Endothelial cell of umbilical vein (primary cell): ENCODE measurements at regions not wholly inside any gene's neighbourhood (a gene's known extent, or its start where the extent isn't known, plus 50 kb on each side); places are given as distances from the start of the nearest gene placed in this dataset.

ENCODE experiments used
- BruUV-seq: library from RNA; stranded (reverse); fragments of 400-500 nt; replicated peaks from 2 replicates; lab custom pipeline; 2021; lab: Mats Ljungman, UMichigan
- CTCF ChIA-PET: fragments of 300-600, 350-600 bp; sonication (Branson Sonifier 250); formaldehyde crosslinking; loops from one replicate; lab custom pipeline; 2021; ENCODE audit warnings: antibody characterized with exemption, inconsistent platforms; lab: Charles Lee
- POLR2A ChIA-PET: fragments of 300-600, 350-600 bp; sonication (Branson Sonifier 250); formaldehyde crosslinking; loops from one replicate; lab custom pipeline; 2021; ENCODE audit warnings: antibody characterized with exemption, inconsistent platforms; lab: Charles Lee
- DNase-seq: peaks from one replicate; pipeline ENCODE4 v3.0.0-alpha.2; 2011; ENCODE audit warnings: low read depth, low spot score
- FAIRE-seq: peaks from 2 replicates; lab custom pipeline; 2011; peaks lifted over from hg19 to GRCh38; lab: Jason Lieb, UNC
- H2AFZ ChIP-seq: 2 replicates; pipeline ENCODE4 v1.6.0; 2012; ENCODE audit warnings: low read depth, low read length, control low read depth, inconsistent platforms
- H3K27ac ChIP-seq: 2 replicates; pipeline ENCODE4 v1.5.1; 2011; ENCODE audit warnings: low read depth, mild to moderate bottlenecking, control low read depth, low read length, moderate library complexity; ENCODE audit not compliant: insufficient read depth
- H3K27me3 ChIP-seq, 2 experiments: 2 replicates each; pipeline versions ENCODE4 v1.6.0 to v1.6.1; 2011; ENCODE audit warnings: low read length in 2 of 2, mixed read lengths in 1 of 2; ENCODE audit not compliant: control insufficient read depth in 2 of 2, insufficient read depth in 2 of 2
- H3K36me3 ChIP-seq, 2 experiments: 2 replicates in 1 of 2; 3 replicates in 1 of 2; pipeline ENCODE4 v1.5.1; 2011; ENCODE audit warnings: low read length in 2 of 2, mild to moderate bottlenecking in 1 of 2, moderate library complexity in 1 of 2; ENCODE audit not compliant: control insufficient read depth in 2 of 2, insufficient read depth in 2 of 2; ENCODE audit errors: extremely low read depth in 1 of 2
- H3K4me1 ChIP-seq: 3 replicates; pipeline ENCODE4 v1.5.1; 2011; ENCODE audit warnings: mild to moderate bottlenecking, low read length; ENCODE audit not compliant: control insufficient read depth, insufficient read depth; ENCODE audit errors: extremely low read depth
- H3K4me2 ChIP-seq: 2 replicates; pipeline ENCODE4 v1.6.1; 2011; ENCODE audit warnings: low read length, control low read depth, mixed read lengths; ENCODE audit not compliant: insufficient read depth
- H3K4me3 ChIP-seq, 3 experiments: fragments of 200-600 bp in 1 of 3; sonication (generic), shearing (Covaris generic) in 1 of 3; replicated peaks in 1 of 3; 2 replicates each; pipeline ENCODE4 v1.5.1; 2011 to 2016; ENCODE audit warnings: control low read depth in 3 of 3, low read length in 3 of 3, mild to moderate bottlenecking in 2 of 3, inconsistent platforms in 1 of 3, low read depth in 1 of 3, moderate library complexity in 1 of 3; ENCODE audit not compliant: insufficient read depth in 1 of 3
- H3K79me2 ChIP-seq: 2 replicates; pipeline ENCODE4 v1.6.0; 2012; ENCODE audit warnings: low read length, inconsistent platforms; ENCODE audit not compliant: control insufficient read depth, insufficient read depth
- H3K9ac ChIP-seq: replicated peaks from 2 replicates; pipeline ENCODE3; 2011; ENCODE audit warnings: low read length, control low read depth; ENCODE audit not compliant: insufficient read depth; ENCODE audit errors: extremely low read depth
- H3K9me1 ChIP-seq: replicated peaks from 3 replicates; pipeline ENCODE4 v1.6.0; 2011; ENCODE audit warnings: mild to moderate bottlenecking, low read length; ENCODE audit not compliant: control insufficient read depth, insufficient read depth; ENCODE audit errors: extremely low read depth
- H3K9me3 ChIP-seq: replicated peaks from 2 replicates; pipeline ENCODE4 v1.5.1; 2012; ENCODE audit warnings: low read length, inconsistent platforms; ENCODE audit not compliant: control insufficient read depth, insufficient read depth
- H4K20me1 ChIP-seq: replicated peaks from 2 replicates; pipeline ENCODE3; 2011; ENCODE audit warnings: mild to moderate bottlenecking, low read length; ENCODE audit not compliant: control insufficient read depth, insufficient read depth; ENCODE audit errors: extremely low read depth
- EZH2 ChIP-seq: IDR thresholded peaks from 2 replicates; pipeline ENCODE4 v1.6.1; 2012; ENCODE audit warnings: borderline replicate concordance, low read depth, mild to moderate bottlenecking, moderate library complexity, low read length, inconsistent platforms; ENCODE audit not compliant: severe bottlenecking
- FOS ChIP-seq: IDR thresholded peaks from 2 replicates; pipeline ENCODE4 v1.6.1; 2011; ENCODE audit warnings: mild to moderate bottlenecking, low read length, moderate library complexity, borderline replicate concordance; ENCODE audit not compliant: insufficient read depth
- GATA2 ChIP-seq: IDR thresholded peaks from 2 replicates; pipeline ENCODE4 v1.7.0; 2011; ENCODE audit warnings: low read depth, mild to moderate bottlenecking, moderate library complexity, mixed read lengths, low read length; ENCODE audit not compliant: insufficient read length, insufficient read depth
- JUN ChIP-seq: IDR thresholded peaks from 2 replicates; pipeline ENCODE4 v1.6.1; 2011; ENCODE audit warnings: borderline replicate concordance, low read depth; ENCODE audit not compliant: insufficient read length, insufficient read depth
- MYC ChIP-seq: IDR thresholded peaks from one replicate; pipeline ENCODE4 v1.6.1; 2011; ENCODE audit warnings: mild to moderate bottlenecking, low read depth, low read length
- POLR2A ChIP-seq: IDR thresholded peaks from 2 replicates; pipeline ENCODE4 v1.6.1; 2012; ENCODE audit warnings: low read depth, mild to moderate bottlenecking, control low read depth, low read length
- POLR2AphosphoS5 ChIP-seq: IDR thresholded peaks from 2 replicates; pipeline ENCODE4 v1.6.1; 2012; ENCODE audit warnings: low read depth, mild to moderate bottlenecking, control low read depth, low read length, moderate library complexity; ENCODE audit not compliant: insufficient read depth
- dilution Hi-C: fragments of 300-500 bp; cut with MboI; formaldehyde crosslinking; loops from one replicate; pipeline ENCODE4 v1.15.0; 2019; ENCODE audit warnings: low sequenced_read_pairs; ENCODE audit not compliant: extremely low pct_ligation_motif_present
- intact Hi-C: fragments of 100-400 bp; cut with micrococcal nuclease; formaldehyde crosslinking; loops from one replicate; pipeline ENCODE4 v1.10.0; 2022
- TF ChIP-seq, protein P1 (sequence below): IDR thresholded peaks from 2 replicates; pipeline ENCODE4 v1.6.1; 2011; ENCODE audit not compliant: insufficient read depth, insufficient read length
- TF ChIP-seq, protein P2 (sequence below), 2 donors: IDR thresholded peaks; 1 replicate in 1 of 2; 2 replicates in 1 of 2; pipeline ENCODE4 v1.5.1; 2011; ENCODE audit warnings: low read length in 2 of 2, mild to moderate bottlenecking in 2 of 2, moderate library complexity in 2 of 2, control low read depth in 1 of 2, inconsistent platforms in 1 of 2, low read depth in 1 of 2; ENCODE audit not compliant: insufficient read depth in 1 of 2; ENCODE audit errors: extremely low read depth in 1 of 2

DNA sequence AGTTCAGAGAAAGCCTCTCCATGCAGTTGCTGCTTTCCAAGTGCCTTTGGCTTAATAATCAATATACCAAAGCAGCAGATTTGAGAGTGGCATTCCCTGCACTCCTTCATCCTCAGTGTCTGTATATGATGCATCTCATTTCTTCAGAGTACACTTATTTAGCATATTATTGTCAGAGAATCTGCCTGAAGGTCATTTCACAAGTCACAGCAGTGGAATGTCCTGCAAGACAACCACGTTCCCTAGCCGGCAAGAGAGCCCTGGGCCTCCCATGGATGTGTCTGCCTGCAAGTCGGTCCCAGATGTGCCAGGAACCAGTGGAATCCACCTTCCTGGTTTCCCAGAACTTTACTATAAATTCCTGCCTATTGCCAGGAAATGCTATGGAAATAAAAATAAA lies 289.4 kb upstream of the IGFBP3 start:
- CTCF ChIA-PET: interaction anchor here (0.7 kb wide), 1 partner anchor 10 kb away, joined by 3 read pairs; no protein-coding TSS in a partner anchor
- dilution Hi-C loops (no loop called here), intact Hi-C loops (no loop called here)
- H3K4me1 ChIP-seq: no peaks in the 10 kb centered on the region
- no peaks in the 10 kb centered on the region for H4K20me1 ChIP-seq
- no TSS peak for BruUV-seq
- H3K36me3 ChIP-seq: no peaks in the 10 kb centered on the region
- POLR2A ChIA-PET: no interaction called here
- H2AFZ ChIP-seq: no peak overlapping the region
- no peak overlapping the region for H3K9ac ChIP-seq
- no peaks in the 10 kb centered on the region for H3K9me3 ChIP-seq
- H3K4me2 ChIP-seq: no peak overlapping the region
- no peaks in the 10 kb centered on the region for H3K27me3 ChIP-seq
- no peak for DNase-seq
- H3K4me3 ChIP-seq: no peak overlapping the region
- TF ChIP-seq, protein P1, sequence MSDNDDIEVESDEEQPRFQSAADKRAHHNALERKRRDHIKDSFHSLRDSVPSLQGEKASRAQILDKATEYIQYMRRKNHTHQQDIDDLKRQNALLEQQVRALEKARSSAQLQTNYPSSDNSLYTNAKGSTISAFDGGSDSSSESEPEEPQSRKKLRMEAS: no peak
- no peak for TF ChIP-seq GATA2
- no peak for TF ChIP-seq POLR2A
- no peak for TF ChIP-seq FOS
- TF ChIP-seq POLR2AphosphoS5: no peak
- no peak for TF ChIP-seq EZH2
- no peak for TF ChIP-seq MYC
- TF ChIP-seq, protein P2, sequence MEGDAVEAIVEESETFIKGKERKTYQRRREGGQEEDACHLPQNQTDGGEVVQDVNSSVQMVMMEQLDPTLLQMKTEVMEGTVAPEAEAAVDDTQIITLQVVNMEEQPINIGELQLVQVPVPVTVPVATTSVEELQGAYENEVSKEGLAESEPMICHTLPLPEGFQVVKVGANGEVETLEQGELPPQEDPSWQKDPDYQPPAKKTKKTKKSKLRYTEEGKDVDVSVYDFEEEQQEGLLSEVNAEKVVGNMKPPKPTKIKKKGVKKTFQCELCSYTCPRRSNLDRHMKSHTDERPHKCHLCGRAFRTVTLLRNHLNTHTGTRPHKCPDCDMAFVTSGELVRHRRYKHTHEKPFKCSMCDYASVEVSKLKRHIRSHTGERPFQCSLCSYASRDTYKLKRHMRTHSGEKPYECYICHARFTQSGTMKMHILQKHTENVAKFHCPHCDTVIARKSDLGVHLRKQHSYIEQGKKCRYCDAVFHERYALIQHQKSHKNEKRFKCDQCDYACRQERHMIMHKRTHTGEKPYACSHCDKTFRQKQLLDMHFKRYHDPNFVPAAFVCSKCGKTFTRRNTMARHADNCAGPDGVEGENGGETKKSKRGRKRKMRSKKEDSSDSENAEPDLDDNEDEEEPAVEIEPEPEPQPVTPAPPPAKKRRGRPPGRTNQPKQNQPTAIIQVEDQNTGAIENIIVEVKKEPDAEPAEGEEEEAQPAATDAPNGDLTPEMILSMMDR (IDR thresholded peaks at IDR 0.05; ENCODE audit: extremely low read depth in 1 of 2, insufficient read depth in 1 of 2, low read depth in 1 of 2, low read length in 2 of 2): no peak
- TF ChIP-seq JUN: no peak
- H3K9me1 ChIP-seq: no peaks in the 10 kb centered on the region
- FAIRE-seq: no peak
- H3K27ac ChIP-seq: no peak overlapping the region
- H3K79me2 ChIP-seq: no peaks in the 10 kb centered on the region
